ENCODE measurements at regions not wholly inside any gene's neighbourhood (a gene's known extent, or its start where the extent isn't known, plus 50 kb on each side); places are given as distances from the start of the nearest gene placed in this dataset.

- TF ChIP-seq NFIC (IDR thresholded peaks at IDR 0.05) (no peak), ZBTB7A (IDR thresholded peaks at IDR 0.05; ENCODE audit: low read depth) (no peak), CEBPB (IDR thresholded peaks at IDR 0.05) (no peak), MAX (IDR thresholded peaks at IDR 0.05) (no peak), FOXM1 (IDR thresholded peaks at IDR 0.05; ENCODE audit: borderline replicate concordance, low read depth) (no peak), CREB1 (IDR thresholded peaks at IDR 0.05; ENCODE audit: low read depth) (no peak), YY1 (IDR thresholded peaks at IDR 0.05; ENCODE audit: low read depth) (no peak), RAD21 (IDR thresholded peaks at IDR 0.05; ENCODE audit: low read depth) (no peak), EP300 (IDR thresholded peaks at IDR 0.05; ENCODE audit: borderline replicate concordance) (no peak), TEAD4 (IDR thresholded peaks at IDR 0.05) (no peak), USF1 (IDR thresholded peaks at IDR 0.05) (no peak), TAF1 (IDR thresholded peaks at IDR 0.05; ENCODE audit: low read depth) (no peak), TCF12 (IDR thresholded peaks at IDR 0.05; ENCODE audit: low read depth) (no peak)
- TF ChIP-seq, protein P1, sequence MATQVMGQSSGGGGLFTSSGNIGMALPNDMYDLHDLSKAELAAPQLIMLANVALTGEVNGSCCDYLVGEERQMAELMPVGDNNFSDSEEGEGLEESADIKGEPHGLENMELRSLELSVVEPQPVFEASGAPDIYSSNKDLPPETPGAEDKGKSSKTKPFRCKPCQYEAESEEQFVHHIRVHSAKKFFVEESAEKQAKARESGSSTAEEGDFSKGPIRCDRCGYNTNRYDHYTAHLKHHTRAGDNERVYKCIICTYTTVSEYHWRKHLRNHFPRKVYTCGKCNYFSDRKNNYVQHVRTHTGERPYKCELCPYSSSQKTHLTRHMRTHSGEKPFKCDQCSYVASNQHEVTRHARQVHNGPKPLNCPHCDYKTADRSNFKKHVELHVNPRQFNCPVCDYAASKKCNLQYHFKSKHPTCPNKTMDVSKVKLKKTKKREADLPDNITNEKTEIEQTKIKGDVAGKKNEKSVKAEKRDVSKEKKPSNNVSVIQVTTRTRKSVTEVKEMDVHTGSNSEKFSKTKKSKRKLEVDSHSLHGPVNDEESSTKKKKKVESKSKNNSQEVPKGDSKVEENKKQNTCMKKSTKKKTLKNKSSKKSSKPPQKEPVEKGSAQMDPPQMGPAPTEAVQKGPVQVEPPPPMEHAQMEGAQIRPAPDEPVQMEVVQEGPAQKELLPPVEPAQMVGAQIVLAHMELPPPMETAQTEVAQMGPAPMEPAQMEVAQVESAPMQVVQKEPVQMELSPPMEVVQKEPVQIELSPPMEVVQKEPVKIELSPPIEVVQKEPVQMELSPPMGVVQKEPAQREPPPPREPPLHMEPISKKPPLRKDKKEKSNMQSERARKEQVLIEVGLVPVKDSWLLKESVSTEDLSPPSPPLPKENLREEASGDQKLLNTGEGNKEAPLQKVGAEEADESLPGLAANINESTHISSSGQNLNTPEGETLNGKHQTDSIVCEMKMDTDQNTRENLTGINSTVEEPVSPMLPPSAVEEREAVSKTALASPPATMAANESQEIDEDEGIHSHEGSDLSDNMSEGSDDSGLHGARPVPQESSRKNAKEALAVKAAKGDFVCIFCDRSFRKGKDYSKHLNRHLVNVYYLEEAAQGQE (IDR thresholded peaks at IDR 0.05; ENCODE audit: low read depth), result no peak
Measured at GRCh38 chr14:34329301-34329700, 132.7 kb downstream of the SPTSSA start.

DNA sequence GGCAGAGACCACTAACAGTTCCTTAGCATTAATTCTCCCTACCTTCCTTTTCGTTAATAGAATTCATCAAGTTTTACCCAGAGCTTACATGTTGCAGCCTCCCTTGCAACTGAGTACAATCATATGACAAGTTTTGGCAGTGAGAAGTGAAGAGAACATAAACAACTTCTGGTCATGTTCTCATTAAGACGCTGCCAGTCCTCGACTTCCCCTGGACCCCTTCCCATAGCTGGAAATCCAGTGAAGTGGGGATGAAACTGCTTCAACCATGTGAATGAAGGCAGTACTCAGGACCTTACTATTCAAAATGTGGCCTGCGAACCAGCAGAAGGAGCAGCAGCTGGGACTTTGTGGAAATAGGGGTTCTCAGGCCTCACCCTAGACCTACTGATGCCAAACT lies 133.9 kb downstream of the SPTSSA start:
- no peak for TF ChIP-seq NFIC (IDR thresholded peaks at IDR 0.05)
- TF ChIP-seq CREB1 (IDR thresholded peaks at IDR 0.05; ENCODE audit: low read depth), result no peak
- TF ChIP-seq TAF1 (IDR thresholded peaks at IDR 0.05; ENCODE audit: low read depth), result no peak
- TF ChIP-seq TEAD4 (IDR thresholded peaks at IDR 0.05), result no peak
- TF ChIP-seq, protein P1 (IDR thresholded peaks at IDR 0.05; ENCODE audit: low read depth), result no peak
- TF ChIP-seq MAX (IDR thresholded peaks at IDR 0.05), result no peak
- no peak for TF ChIP-seq FOXM1 (IDR thresholded peaks at IDR 0.05; ENCODE audit: borderline replicate concordance, low read depth)
- TF ChIP-seq RAD21 (IDR thresholded peaks at IDR 0.05; ENCODE audit: low read depth), result no peak
- TF ChIP-seq TCF12 (IDR thresholded peaks at IDR 0.05; ENCODE audit: low read depth), result no peak
- TF ChIP-seq CEBPB (IDR thresholded peaks at IDR 0.05), result no peak
- no peak for TF ChIP-seq YY1 (IDR thresholded peaks at IDR 0.05; ENCODE audit: low read depth)
- TF ChIP-seq EP300 (IDR thresholded peaks at IDR 0.05; ENCODE audit: borderline replicate concordance), result no peak
- TF ChIP-seq EGR1 (IDR thresholded peaks at IDR 0.05), result no peak

GRCh38 chr14:34325493-34325892 lies 136.5 kb downstream of the SPTSSA start:
- TF ChIP-seq TCF12 (IDR thresholded peaks at IDR 0.05; ENCODE audit: low read depth), result no peak
- TF ChIP-seq YY1 (IDR thresholded peaks at IDR 0.05; ENCODE audit: low read depth), result no peak
- TF ChIP-seq CREB1 (IDR thresholded peaks at IDR 0.05; ENCODE audit: low read depth), result no peak
- no peak for TF ChIP-seq TAF1 (IDR thresholded peaks at IDR 0.05; ENCODE audit: low read depth)
- TF ChIP-seq MAX (IDR thresholded peaks at IDR 0.05), result no peak
- TF ChIP-seq TEAD4 (IDR thresholded peaks at IDR 0.05), result no peak
- no peak for TF ChIP-seq USF1 (IDR thresholded peaks at IDR 0.05)
- TF ChIP-seq FOXM1 (IDR thresholded peaks at IDR 0.05; ENCODE audit: borderline replicate concordance, low read depth), result no peak
- TF ChIP-seq RAD21 (IDR thresholded peaks at IDR 0.05; ENCODE audit: low read depth), result no peak

GRCh38 chr14:34324363-34324795 lies 137.7 kb downstream of the SPTSSA start:
- TF ChIP-seq RAD21 (IDR thresholded peaks at IDR 0.05; ENCODE audit: low read depth) (peak; percentile 74), CEBPB (IDR thresholded peaks at IDR 0.05) (no peak), EGR1 (IDR thresholded peaks at IDR 0.05) (no peak), TCF12 (IDR thresholded peaks at IDR 0.05; ENCODE audit: low read depth) (no peak)

- TF ChIP-seq RAD21 (IDR thresholded peaks at IDR 0.05; ENCODE audit: low read depth) (peak; percentile 40; the same call in 1 of the 2 replicates), TEAD4 (IDR thresholded peaks at IDR 0.05) (no peak)
Measured at GRCh38 chr14:34322940-34323418, 139.1 kb downstream of the SPTSSA start.

- TF ChIP-seq, protein P1 (IDR thresholded peaks at IDR 0.05; ENCODE audit: low read depth), result no peak
- TF ChIP-seq EP300 (IDR thresholded peaks at IDR 0.05; ENCODE audit: borderline replicate concordance) (no peak), TCF12 (IDR thresholded peaks at IDR 0.05; ENCODE audit: low read depth) (no peak), TEAD4 (IDR thresholded peaks at IDR 0.05) (no peak), RAD21 (IDR thresholded peaks at IDR 0.05; ENCODE audit: low read depth) (no peak), NFIC (IDR thresholded peaks at IDR 0.05) (no peak), ZBTB7A (IDR thresholded peaks at IDR 0.05; ENCODE audit: low read depth) (no peak), TAF1 (IDR thresholded peaks at IDR 0.05; ENCODE audit: low read depth) (no peak)
Measured at GRCh38 chr14:34319140-34319539, 142.9 kb downstream of the SPTSSA start.
